IPS DF 4.7 (cell line): ENCODE measurements at regions not wholly inside any gene's neighbourhood (a gene's known extent, or its start where the extent isn't known, plus 50 kb on each side); places are given as distances from the start of the nearest gene placed in this dataset.
"Not testable (repeated sequence)": the region's sequence is repeated elsewhere in the genome, so short reads cannot be mapped to it uniquely, and the experiment has no call there.

Source experiments
- DNase-seq: peaks from one replicate; pipeline ENCODE4 v3.0.0-alpha.2; 2013; ENCODE audit warnings: low spot score; ENCODE audit errors: extremely low read depth

DNA sequence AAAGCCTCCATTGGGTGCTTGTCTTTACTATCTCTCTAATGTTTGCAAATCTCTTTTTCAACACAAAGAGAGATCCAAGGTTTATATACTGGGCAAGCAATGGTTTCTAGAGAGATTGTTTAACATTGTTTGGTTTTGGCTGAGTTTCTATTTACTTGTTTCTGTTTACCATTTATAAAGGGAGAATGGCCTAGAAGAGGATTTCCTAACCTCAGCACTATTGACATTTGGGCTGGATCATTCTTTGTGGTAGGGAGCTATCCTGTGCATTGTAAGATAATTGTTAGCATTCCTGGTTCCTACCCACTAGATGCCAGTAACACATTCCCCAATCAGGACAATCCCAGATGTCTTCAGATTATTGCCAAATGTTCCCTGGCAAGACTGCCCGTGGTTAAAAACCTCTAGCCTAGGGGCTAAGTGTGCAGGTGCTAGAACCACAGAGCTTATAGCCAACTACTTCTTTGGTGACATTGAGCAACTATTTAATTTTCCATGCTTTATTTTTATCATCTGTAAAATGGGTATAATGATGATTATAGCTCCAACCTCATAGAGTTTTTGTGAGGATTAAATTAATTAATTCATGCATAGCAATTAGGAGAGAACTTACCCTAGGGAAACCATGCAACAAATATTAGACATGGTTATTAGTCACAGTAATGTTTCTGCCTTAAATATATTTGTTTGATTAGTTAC is 413.9 kb upstream of the MAF start:
- no peak for DNase-seq

DNA sequence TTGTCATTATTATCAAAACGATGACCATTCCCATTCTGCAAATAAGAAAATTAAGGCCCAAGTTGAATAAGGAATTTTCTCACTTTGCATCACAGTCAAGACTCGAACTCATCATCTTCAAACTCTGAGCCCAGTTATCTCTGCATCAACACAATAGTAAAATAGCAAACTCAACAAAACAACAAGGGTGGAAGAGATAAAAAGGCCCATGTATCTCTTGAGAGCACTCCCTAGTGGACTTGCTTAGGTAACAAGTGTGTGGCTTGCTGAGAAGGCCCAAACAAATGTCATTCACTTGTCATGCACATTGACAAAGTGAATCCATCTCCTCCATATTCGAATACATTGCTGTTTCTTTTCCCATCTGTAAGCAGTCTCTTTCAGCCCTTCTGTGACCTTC is 412.0 kb upstream of the MAF start:
- DNase-seq = no peak

- DNase-seq = no peak
Observed at GRCh38 chr16:80009971-80010659, 409.6 kb upstream of the MAF start.

DNA sequence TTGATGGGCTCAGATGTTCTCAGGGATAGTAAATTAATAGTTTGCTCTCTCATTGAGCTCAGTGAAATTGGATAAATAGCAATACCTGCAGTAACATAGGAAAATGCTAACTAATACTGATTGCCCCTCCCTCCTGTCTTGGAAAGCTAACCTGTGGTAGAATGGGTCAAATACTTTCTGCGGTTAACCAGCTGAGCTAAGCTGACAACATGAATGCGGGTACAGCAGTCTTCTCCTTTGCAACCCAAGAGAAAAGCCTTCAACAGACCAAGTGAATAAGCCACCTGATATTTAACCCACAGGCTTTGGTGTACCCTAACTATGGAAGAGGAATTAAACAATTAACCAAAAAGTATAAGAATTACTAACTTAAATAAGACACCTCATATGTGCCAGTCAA is 408.3 kb upstream of the MAF start:
- no peak for DNase-seq

DNA sequence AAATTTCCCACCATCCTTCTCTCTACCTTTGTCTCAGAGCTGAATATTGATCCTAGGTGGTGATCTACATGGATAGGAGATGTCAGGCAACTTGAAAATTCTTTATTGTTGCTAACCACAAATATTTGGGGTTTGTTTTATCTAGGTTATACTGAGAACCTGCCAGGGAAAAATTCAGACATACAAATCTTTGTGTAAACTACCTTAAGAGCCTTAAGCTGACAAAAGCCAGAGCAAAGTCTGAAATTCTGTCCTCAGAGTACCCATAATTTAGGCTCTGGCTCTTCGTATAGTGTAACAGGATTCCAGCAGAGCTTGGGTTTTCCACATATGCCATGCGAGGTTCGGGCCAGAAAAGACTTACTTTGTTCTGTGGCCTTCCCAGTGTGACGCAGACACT is 406.7 kb upstream of the MAF start:
- DNase-seq = no peak

DNA sequence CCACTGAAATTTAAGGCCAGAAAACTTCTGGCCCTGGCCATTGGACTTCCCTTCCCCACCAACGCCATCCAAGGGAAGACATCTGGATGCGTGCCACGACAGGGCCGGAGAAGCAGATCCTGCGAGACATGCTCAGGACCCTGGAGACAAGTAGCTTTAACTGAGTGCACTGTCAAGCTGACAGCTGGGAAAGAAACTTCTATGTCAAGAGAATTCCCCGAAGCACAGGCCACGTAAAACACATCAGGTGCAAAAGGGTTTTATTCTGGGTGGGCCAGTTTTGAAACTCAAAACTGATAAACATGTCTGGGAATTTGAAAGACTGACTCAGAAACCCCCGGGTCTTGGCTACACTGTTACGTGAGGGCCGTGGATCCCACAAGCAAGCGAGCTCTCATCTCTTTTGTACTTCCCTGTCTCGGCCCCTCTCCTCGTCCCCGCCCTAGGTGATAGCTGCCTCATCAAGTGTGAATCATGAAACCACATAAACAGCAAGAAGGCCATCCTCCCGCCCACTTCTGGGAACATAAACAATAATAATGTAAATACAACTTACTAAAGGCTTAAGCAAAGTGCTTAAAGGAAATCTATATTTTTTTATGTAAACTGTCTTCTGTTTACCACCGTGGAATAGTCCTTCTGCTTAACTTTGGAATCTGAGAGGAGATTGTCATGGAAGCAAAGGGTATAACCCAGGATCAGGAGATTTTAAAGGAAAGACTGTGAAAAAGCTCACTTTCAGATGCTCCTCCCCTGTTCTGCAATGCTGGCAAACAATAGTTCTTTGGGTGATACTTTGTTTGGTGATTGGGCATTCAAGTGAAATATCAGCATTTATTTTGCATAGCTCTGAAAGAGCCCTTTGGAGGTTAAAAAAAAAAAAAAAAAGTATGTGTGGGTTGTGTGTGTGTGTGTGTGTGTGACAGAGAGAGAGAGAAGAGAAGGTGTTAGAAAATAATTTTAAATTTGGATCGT is 406.0 kb upstream of the MAF start:
- no peak for DNase-seq

- no peak for DNase-seq
Observed at GRCh38 chr16:80004113-80004512, 403.6 kb upstream of the MAF start.

- DNase-seq = no peak
Observed at GRCh38 chr16:80002261-80002660, 401.7 kb upstream of the MAF start.

DNA sequence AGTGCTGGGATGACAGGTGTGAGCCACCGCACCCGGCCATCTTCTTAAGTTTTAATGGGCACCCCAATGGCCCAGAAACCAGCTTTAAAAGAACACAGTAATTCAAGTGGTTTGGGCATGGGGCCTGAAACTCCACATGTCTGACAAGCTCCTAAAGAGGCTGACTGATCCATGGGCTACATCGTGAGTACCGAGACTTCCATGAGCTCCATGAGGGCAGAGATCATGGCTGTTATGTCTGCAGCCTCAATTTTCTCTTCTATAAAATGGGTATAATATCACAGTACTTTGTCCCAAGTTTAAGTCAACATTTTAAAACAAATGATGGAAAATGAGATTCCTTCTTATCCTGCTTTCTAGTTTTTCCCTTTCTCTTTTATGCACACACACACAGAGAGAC is 397.6 kb upstream of the MAF start:
- no peak for DNase-seq

DNA sequence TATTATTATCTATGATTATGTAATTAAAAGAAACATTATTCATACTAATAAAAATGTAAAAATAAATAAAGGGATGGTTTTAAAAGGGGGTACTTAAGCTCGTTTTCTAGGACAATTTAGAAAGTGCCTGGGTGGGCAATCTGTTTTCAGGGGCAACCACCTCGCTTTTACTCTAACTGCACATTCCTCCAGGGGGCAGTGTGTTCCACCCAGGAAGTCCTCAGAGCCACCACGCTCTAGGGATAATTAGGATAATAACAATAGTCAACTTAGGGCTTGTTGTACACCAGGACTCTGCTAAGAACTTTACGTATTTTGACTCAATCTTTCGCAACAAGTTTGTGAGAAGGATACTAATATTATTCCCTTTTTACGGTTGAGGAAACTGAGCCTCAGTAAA is 396.7 kb upstream of the MAF start:
- peak; percentile 22 for DNase-seq

DNA sequence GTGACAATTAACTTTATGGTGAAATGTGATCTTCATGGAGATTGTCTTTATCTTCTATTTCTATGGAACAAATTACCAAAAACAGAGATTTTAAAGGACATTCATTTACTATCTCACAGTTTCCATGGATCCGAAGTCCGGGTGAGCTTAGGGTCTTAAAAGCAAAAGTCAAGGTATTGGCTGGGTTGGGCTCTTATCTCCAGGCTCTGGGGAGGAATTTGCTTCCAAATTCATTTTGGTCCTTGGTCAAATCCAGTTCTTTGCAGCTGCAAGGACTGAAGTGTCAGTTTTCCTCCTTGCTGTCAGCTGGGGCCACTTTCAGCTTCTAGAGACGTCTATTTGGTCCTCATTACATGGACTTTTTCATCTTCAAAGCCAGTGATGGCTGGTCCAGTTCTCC is 395.8 kb upstream of the MAF start:
- DNase-seq = no peak

GRCh38 chr16:79995315-79995714 is 394.8 kb upstream of the MAF start:
- DNase-seq = no peak

- no peak for DNase-seq
Observed at GRCh38 chr16:79994418-79994817, 393.9 kb upstream of the MAF start.

GRCh38 chr16:79993629-79994209 is 393.2 kb upstream of the MAF start:
- no peak for DNase-seq

DNA sequence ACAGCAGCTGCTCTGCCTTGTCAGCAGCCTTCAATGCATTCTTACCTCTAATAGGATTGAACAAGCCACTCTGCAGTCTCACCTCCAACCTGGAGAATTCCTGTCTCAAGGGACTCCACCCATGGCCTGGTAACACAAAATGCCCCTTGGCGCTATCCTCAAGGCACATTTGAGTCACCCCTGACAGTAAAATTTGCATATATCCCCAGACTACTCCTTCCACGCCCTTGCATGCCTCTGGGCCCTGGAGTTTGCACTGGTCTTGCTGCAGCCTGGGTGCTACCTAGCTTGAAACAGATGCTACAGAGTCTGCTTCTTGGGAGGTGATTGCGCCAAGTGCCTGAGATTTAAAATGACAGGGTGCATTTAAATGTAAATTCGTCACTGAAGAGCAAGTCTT is 391.4 kb upstream of the MAF start:
- no peak for DNase-seq

GRCh38 chr16:79988721-79989220 is 388.2 kb upstream of the MAF start:
- DNase-seq = no peak

DNA sequence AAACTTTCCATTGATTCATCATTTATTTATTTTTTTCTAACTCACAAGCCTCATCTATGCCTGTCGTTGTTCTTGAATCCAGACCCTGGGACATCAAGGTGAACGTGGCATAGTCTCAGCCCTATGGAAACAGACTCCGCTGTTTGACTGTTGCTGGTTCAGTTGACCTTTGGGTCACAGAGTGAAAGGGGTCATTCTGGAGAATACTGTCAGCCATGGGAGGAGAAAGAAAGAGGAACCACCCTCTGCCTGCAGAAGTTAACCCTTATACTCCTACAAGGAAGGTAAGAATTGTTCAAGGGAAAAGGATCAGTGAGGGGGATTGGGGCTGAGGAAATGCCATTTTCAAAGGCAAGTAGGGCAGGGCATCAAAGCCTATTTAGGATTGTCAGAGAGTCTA is 387.6 kb upstream of the MAF start:
- DNase-seq = no peak

DNA sequence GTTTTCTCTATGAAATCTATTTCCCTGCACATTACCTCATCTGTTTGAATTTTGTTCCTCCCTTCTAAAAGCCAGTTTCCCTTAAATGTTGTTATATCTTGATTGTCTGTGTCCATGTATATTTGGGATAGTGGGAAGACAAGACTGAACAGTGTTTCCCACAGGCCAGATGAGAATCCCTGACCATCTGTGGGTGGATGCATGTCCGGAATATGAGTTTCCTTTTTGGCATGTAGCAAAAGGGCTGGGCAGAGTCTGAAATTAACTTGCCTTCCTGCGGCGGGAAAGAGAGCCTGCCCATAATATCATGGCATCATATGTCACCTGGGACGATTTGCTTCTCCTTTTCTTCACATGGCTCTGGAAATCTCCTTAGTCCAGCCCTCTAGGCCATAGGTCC is 385.8 kb upstream of the MAF start:
- no peak for DNase-seq

DNA sequence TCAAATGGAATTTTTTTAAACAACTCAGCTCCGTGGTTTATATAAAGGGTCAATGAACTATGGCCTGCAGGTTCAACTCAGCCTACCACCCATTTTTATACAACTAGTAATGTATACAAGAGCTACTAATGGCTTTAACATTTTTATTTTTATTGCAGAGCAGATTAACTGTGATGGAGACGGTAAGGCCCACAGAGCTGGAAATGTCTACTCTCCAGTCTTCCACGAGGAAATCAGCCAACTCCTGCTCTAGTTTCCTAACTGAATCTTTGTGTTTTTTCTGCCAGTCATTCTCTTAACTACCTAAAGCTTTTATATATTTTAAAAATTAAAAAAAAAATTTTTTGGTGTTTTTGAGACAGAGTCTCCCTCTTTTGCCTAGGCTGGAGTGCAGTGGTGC is 385.1 kb upstream of the MAF start:
- DNase-seq = no peak

- DNase-seq = not testable (repeated sequence)
Observed at GRCh38 chr16:79984149-79984548, 383.6 kb upstream of the MAF start.

- DNase-seq = no peak
Observed at GRCh38 chr16:79982862-79983261, 382.3 kb upstream of the MAF start.

GRCh38 chr16:79982361-79982760 is 381.8 kb upstream of the MAF start:
- no peak for DNase-seq
